Endothelial cell (in vitro differentiated cells): ENCODE measurements at regions not wholly inside any gene's neighbourhood (a gene's known extent, or its start where the extent isn't known, plus 50 kb on each side); places are given as distances from the start of the nearest gene placed in this dataset.
A peak's percentile ranks its signal among the peaks of the same experiment; 100 is the strongest.

Experiments
- DNase-seq: peaks from one replicate; pipeline ENCODE4 v3.0.0; 2021; ENCODE audit warnings: low spot score
- H3K27ac Mint-ChIP-seq: one replicate; pipeline ENCODE4 v1.8.0; 2021; ENCODE audit warnings: mixed read lengths, inconsistent platforms; ENCODE audit not compliant: unreplicated experiment
- H3K27me3 Mint-ChIP-seq: one replicate; pipeline ENCODE4 v1.8.0; 2021; ENCODE audit warnings: mild to moderate bottlenecking, moderate library complexity, mixed read lengths, inconsistent platforms; ENCODE audit not compliant: unreplicated experiment
- H3K36me3 Mint-ChIP-seq: one replicate; pipeline ENCODE4 v1.8.0; 2021; ENCODE audit warnings: mild to moderate bottlenecking, low read depth, mixed read lengths, inconsistent platforms; ENCODE audit not compliant: unreplicated experiment
- H3K4me1 Mint-ChIP-seq: one replicate; pipeline ENCODE4 v1.8.0; 2021; ENCODE audit warnings: mild to moderate bottlenecking, mixed read lengths, inconsistent platforms; ENCODE audit not compliant: unreplicated experiment
- H3K4me3 Mint-ChIP-seq: one replicate; pipeline ENCODE4 v1.8.0; 2021; ENCODE audit warnings: mild to moderate bottlenecking, mixed read lengths, inconsistent platforms; ENCODE audit not compliant: unreplicated experiment
- H3K9me3 Mint-ChIP-seq: one replicate; pipeline ENCODE4 v1.8.0; 2021; ENCODE audit warnings: mixed read lengths, inconsistent platforms; ENCODE audit not compliant: unreplicated experiment
- TF ChIP-seq, protein P1 (sequence below): fragments of 200-600 bp; sonication (generic); IDR thresholded peaks from one replicate; pipeline ENCODE4 v1.5.0; 2021; ENCODE audit warnings: antibody characterized with exemption; ENCODE audit not compliant: unreplicated experiment

DNA sequence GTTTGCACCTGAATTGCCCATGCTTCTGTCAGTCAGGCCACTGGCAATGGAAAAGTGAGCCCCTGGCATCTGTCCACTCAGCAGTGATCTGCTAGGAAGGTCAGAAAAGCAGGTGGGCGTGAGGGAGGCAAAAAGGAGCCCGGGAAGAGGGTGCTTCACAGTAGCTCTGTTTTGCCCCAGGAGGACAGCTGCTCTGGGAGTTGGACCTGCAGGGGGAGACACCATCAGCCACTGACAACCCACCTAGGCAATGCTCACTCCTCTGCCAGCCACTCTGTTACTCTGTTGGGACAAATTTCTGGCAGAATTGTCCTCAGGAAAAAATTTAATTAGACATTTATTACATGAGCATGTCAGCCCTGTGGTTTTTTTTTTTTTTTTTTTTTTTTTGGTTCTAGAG, 146.4 kb downstream of the LRIG2 start:
- no peaks in the 10 kb centered on the region for H3K4me1 Mint-ChIP-seq
- DNase-seq, result peak; percentile 17
- H3K9me3 Mint-ChIP-seq, result peaks cover 8% of the 10 kb centered on the region
- H3K27me3 Mint-ChIP-seq, result no peaks in the 10 kb centered on the region
- TF ChIP-seq, protein P1, sequence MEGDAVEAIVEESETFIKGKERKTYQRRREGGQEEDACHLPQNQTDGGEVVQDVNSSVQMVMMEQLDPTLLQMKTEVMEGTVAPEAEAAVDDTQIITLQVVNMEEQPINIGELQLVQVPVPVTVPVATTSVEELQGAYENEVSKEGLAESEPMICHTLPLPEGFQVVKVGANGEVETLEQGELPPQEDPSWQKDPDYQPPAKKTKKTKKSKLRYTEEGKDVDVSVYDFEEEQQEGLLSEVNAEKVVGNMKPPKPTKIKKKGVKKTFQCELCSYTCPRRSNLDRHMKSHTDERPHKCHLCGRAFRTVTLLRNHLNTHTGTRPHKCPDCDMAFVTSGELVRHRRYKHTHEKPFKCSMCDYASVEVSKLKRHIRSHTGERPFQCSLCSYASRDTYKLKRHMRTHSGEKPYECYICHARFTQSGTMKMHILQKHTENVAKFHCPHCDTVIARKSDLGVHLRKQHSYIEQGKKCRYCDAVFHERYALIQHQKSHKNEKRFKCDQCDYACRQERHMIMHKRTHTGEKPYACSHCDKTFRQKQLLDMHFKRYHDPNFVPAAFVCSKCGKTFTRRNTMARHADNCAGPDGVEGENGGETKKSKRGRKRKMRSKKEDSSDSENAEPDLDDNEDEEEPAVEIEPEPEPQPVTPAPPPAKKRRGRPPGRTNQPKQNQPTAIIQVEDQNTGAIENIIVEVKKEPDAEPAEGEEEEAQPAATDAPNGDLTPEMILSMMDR, result no peak
- H3K27ac Mint-ChIP-seq, result no peak overlapping the region
- no peak overlapping the region for H3K4me3 Mint-ChIP-seq
- peaks cover 4% of the 10 kb centered on the region for H3K36me3 Mint-ChIP-seq

DNA sequence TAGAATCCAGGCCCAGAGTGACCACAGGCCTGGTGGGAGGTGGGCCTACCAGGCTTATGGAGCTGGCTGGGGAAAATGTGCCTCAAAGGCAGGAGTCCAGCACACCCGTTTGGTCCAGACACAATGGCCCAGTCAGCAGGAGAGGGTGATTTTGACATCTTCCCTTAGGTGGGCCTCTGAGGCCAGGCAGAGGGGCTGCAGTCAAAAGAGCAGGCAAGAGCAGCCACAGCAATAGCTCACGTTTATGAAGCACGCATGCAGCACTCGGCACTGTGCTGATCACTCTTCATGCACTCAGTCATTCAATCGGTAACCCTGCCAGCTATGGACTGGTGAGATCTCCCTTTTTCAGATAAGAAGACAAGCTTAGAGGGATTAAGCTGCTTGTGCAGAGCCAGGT, 146.8 kb downstream of the LRIG2 start:
- Mint-ChIP-seq H3K27ac (no peak overlapping the region), H3K9me3 (peaks cover 8% of the 10 kb centered on the region), H3K27me3 (no peaks in the 10 kb centered on the region), H3K4me1 (no peaks in the 10 kb centered on the region), H3K36me3 (peaks cover 4% of the 10 kb centered on the region), H3K4me3 (no peak overlapping the region)
- DNase-seq, result no peak
- TF ChIP-seq, protein P1, result no peak

DNA sequence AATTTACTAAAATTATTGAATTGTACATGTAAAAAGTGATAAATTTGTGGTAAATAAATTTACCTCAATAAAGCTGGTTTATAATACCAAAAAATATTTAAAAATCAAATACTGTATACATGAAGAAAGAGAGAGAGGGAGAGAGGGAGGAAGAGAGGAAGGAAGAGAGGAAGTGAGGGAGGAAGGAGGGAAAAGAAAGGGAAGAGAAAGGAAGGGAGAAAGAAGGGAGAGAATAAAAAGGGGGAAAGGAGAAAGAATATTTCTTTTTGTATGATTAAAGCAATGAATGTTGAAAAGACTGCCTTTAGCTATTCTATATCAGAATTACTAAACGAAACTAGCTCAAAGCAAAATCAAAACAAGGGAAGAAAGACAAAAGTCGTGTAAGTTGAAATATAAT, 150.0 kb downstream of the LRIG2 start:
- Mint-ChIP-seq H3K27me3 (no peaks in the 10 kb centered on the region), H3K36me3 (peaks cover 3% of the 10 kb centered on the region), H3K9me3 (no peaks in the 10 kb centered on the region), H3K27ac (no peak overlapping the region), H3K4me3 (no peak overlapping the region), H3K4me1 (peaks cover 2% of the 10 kb centered on the region)
- TF ChIP-seq, protein P1, result no peak
- DNase-seq, result no peak

GRCh38 chr1:113223546-113223945, 150.5 kb downstream of the LRIG2 start:
- Mint-ChIP-seq H3K4me3 (no peak overlapping the region), H3K9me3 (no peaks in the 10 kb centered on the region), H3K27me3 (no peaks in the 10 kb centered on the region), H3K27ac (no peak overlapping the region), H3K36me3 (peaks cover 3% of the 10 kb centered on the region), H3K4me1 (peaks cover 2% of the 10 kb centered on the region)
- DNase-seq, result no peak
- TF ChIP-seq, protein P1, result no peak

- Mint-ChIP-seq H3K4me3 (no peak overlapping the region), H3K4me1 (peaks cover 2% of the 10 kb centered on the region), H3K9me3 (no peaks in the 10 kb centered on the region), H3K27me3 (no peaks in the 10 kb centered on the region), H3K36me3 (peaks cover 3% of the 10 kb centered on the region), H3K27ac (no peak overlapping the region)
- DNase-seq, result no peak
- TF ChIP-seq, protein P1, result no peak
These were observed 153.2 kb downstream of the LRIG2 start for GRCh38 chr1:113226148-113226547.
